Stimulated activated CD4-positive, alpha-beta T cell treated with anti-CD3 and anti-CD28 coated beads, TNF-alpha, amount 100 ng/mL, for 1 hour (primary cell): ENCODE measurements at regions not wholly inside any gene's neighbourhood (a gene's known extent, or its start where the extent isn't known, plus 50 kb on each side); places are given as distances from the start of the nearest gene placed in this dataset.
"Not testable (repeated sequence)": the region's sequence is repeated elsewhere in the genome, so short reads cannot be mapped to it uniquely, and the experiment has no call there.

Experiments
- DNase-seq, 3 donors: peaks; one replicate each; pipeline ENCODE4 v3.0.0-alpha.2; 2020; ENCODE audit warnings: low read depth in 3 of 3, low spot score in 1 of 3

- no peak for DNase-seq
Measured at GRCh38 chr3:20569310-20569709, 383.3 kb upstream of the SGO1 start.

GRCh38 chr3:20564966-20565365 is 379.0 kb upstream of the SGO1 start:
- no peak for DNase-seq

- DNase-seq: no peak
Measured at GRCh38 chr3:20563985-20564384, 378.0 kb upstream of the SGO1 start.

GRCh38 chr3:20563251-20563650 is 377.2 kb upstream of the SGO1 start:
- no peak for DNase-seq

- no peak for DNase-seq
Measured at GRCh38 chr3:20561166-20561565, 375.2 kb upstream of the SGO1 start.

GRCh38 chr3:20560446-20560845 is 374.4 kb upstream of the SGO1 start:
- DNase-seq: not testable (repeated sequence)

GRCh38 chr3:20558161-20558560 is 372.2 kb upstream of the SGO1 start:
- no peak for DNase-seq

- DNase-seq: no peak
Measured at GRCh38 chr3:20556661-20557060, 370.7 kb upstream of the SGO1 start.

- DNase-seq: no peak
Measured at GRCh38 chr3:20552605-20553275, 366.7 kb upstream of the SGO1 start.

GRCh38 chr3:20547361-20548269 is 361.6 kb upstream of the SGO1 start:
- not testable (repeated sequence) for DNase-seq

- DNase-seq: no peak
Measured at GRCh38 chr3:20546636-20547035, 360.6 kb upstream of the SGO1 start.

- no peak for DNase-seq
Measured at GRCh38 chr3:20543535-20544226, 357.7 kb upstream of the SGO1 start.

- DNase-seq: no peak
Measured at GRCh38 chr3:20540066-20540465, 354.1 kb upstream of the SGO1 start.

GRCh38 chr3:20539666-20540065 is 353.7 kb upstream of the SGO1 start:
- DNase-seq: no peak

GRCh38 chr3:20537234-20537633 is 351.2 kb upstream of the SGO1 start:
- no peak for DNase-seq

GRCh38 chr3:20529911-20530310 is 343.9 kb upstream of the SGO1 start:
- DNase-seq: no peak

GRCh38 chr3:20528180-20528770 is 342.3 kb upstream of the SGO1 start:
- DNase-seq: no peak

GRCh38 chr3:20527368-20527767 is 341.4 kb upstream of the SGO1 start:
- DNase-seq: no peak

GRCh38 chr3:20524328-20524727 is 338.3 kb upstream of the SGO1 start:
- DNase-seq: no peak

GRCh38 chr3:20523293-20523692 is 337.3 kb upstream of the SGO1 start:
- no peak for DNase-seq

GRCh38 chr3:20517316-20517715 is 331.3 kb upstream of the SGO1 start:
- not testable (repeated sequence) for DNase-seq
